Hepatocyte (in vitro differentiated cells): ENCODE measurements at regions not wholly inside any gene's neighbourhood (a gene's known extent, or its start where the extent isn't known, plus 50 kb on each side); places are given as distances from the start of the nearest gene placed in this dataset.

Source experiments
- EZH2 ChIP-seq: fragments of 200-600 bp; sonication (generic); IDR thresholded peaks from 2 replicates; pipeline ENCODE4 v1.6.1; 2016; ENCODE audit warnings: antibody characterized with exemption, mild to moderate bottlenecking, borderline replicate concordance
- EZH2phosphoT487 ChIP-seq: fragments of 200-600 bp; sonication (generic); IDR thresholded peaks from one replicate; pipeline ENCODE4 v1.6.1; 2018; ENCODE audit warnings: antibody characterized with exemption, mild to moderate bottlenecking, low read depth, moderate library complexity; ENCODE audit not compliant: unreplicated experiment, severe bottlenecking
- TF ChIP-seq, protein P1 (sequence below): fragments of 200-600 bp; sonication (generic); IDR thresholded peaks from 2 replicates; pipeline ENCODE4 v1.5.1; 2016; ENCODE audit warnings: antibody characterized with exemption, mild to moderate bottlenecking; ENCODE audit not compliant: poor library complexity

DNA sequence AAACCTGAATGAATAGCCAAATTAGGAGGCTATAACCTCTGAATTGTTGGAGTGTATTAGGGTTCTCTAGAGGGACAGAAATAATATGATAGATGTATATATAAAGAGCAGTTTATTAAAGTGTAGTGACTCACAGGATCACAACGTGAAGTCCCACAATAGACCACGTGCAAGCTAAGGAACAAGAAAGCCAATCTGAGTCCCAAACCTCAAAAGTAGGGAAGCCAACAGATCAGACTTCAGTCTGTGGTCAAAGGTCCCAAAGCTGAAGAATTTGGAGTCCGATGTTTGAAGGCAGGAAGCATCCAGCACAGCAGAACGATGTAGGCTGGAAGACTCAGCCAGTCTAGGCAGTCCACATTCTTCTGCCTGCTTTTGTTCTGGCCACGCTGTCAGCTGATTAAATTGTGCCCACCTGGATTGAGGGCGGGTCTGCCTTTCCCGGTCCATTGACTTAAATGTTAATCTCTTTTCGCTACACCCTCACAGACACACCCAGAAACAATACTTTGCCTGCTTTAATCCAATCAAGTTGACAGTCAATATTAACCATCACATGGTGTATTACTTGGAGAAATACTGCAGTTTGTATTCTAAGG lies 550.6 kb downstream of the CDH10 start:
- TF ChIP-seq EZH2phosphoT487: no peak
- TF ChIP-seq, protein P1, sequence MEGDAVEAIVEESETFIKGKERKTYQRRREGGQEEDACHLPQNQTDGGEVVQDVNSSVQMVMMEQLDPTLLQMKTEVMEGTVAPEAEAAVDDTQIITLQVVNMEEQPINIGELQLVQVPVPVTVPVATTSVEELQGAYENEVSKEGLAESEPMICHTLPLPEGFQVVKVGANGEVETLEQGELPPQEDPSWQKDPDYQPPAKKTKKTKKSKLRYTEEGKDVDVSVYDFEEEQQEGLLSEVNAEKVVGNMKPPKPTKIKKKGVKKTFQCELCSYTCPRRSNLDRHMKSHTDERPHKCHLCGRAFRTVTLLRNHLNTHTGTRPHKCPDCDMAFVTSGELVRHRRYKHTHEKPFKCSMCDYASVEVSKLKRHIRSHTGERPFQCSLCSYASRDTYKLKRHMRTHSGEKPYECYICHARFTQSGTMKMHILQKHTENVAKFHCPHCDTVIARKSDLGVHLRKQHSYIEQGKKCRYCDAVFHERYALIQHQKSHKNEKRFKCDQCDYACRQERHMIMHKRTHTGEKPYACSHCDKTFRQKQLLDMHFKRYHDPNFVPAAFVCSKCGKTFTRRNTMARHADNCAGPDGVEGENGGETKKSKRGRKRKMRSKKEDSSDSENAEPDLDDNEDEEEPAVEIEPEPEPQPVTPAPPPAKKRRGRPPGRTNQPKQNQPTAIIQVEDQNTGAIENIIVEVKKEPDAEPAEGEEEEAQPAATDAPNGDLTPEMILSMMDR: no peak
- TF ChIP-seq EZH2: no peak
